HL-60 (cell line): ENCODE measurements at regions not wholly inside any gene's neighbourhood (a gene's known extent, or its start where the extent isn't known, plus 50 kb on each side); places are given as distances from the start of the nearest gene placed in this dataset.

Experiments used
- GABPA ChIP-seq: IDR thresholded peaks from 2 replicates; pipeline ENCODE4 v1.6.1; 2012; ENCODE audit warnings: low read depth
- POLR2AphosphoS5 ChIP-seq: IDR thresholded peaks from 2 replicates; pipeline ENCODE4 v1.6.1; 2012; ENCODE audit warnings: low read depth
- TF ChIP-seq, protein P1 (sequence below): IDR thresholded peaks from 2 replicates; pipeline ENCODE4 v1.6.1; 2012; ENCODE audit warnings: low read depth; ENCODE audit not compliant: insufficient replicate concordance
- TF ChIP-seq, protein P2 (sequence below): IDR thresholded peaks from one replicate; pipeline ENCODE4 v1.5.1; 2011; ENCODE audit warnings: low read length, control low read depth, inconsistent platforms; ENCODE audit not compliant: insufficient read depth

DNA sequence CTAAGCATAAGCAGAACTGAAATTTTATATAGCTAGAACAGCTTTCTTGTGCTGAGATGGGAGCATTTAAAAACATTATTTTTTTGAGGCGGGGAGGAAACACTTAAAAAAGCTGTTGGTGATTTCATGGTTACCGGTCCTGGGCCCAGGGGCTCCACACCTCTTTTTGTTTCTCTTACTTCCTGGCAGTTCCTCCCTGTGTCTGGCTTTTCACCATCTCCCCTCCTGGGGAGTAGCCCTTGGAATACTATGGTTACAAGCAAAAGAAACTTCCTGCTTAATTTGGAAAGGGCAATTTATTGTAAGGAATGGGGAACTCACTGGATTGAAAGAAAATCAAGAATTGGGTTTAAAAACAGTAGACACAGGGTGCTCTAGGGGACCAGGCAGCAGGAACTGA, 105.1 kb downstream of the SLC24A2 start:
- TF ChIP-seq, protein P1, sequence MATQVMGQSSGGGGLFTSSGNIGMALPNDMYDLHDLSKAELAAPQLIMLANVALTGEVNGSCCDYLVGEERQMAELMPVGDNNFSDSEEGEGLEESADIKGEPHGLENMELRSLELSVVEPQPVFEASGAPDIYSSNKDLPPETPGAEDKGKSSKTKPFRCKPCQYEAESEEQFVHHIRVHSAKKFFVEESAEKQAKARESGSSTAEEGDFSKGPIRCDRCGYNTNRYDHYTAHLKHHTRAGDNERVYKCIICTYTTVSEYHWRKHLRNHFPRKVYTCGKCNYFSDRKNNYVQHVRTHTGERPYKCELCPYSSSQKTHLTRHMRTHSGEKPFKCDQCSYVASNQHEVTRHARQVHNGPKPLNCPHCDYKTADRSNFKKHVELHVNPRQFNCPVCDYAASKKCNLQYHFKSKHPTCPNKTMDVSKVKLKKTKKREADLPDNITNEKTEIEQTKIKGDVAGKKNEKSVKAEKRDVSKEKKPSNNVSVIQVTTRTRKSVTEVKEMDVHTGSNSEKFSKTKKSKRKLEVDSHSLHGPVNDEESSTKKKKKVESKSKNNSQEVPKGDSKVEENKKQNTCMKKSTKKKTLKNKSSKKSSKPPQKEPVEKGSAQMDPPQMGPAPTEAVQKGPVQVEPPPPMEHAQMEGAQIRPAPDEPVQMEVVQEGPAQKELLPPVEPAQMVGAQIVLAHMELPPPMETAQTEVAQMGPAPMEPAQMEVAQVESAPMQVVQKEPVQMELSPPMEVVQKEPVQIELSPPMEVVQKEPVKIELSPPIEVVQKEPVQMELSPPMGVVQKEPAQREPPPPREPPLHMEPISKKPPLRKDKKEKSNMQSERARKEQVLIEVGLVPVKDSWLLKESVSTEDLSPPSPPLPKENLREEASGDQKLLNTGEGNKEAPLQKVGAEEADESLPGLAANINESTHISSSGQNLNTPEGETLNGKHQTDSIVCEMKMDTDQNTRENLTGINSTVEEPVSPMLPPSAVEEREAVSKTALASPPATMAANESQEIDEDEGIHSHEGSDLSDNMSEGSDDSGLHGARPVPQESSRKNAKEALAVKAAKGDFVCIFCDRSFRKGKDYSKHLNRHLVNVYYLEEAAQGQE = no peak
- TF ChIP-seq, protein P2, sequence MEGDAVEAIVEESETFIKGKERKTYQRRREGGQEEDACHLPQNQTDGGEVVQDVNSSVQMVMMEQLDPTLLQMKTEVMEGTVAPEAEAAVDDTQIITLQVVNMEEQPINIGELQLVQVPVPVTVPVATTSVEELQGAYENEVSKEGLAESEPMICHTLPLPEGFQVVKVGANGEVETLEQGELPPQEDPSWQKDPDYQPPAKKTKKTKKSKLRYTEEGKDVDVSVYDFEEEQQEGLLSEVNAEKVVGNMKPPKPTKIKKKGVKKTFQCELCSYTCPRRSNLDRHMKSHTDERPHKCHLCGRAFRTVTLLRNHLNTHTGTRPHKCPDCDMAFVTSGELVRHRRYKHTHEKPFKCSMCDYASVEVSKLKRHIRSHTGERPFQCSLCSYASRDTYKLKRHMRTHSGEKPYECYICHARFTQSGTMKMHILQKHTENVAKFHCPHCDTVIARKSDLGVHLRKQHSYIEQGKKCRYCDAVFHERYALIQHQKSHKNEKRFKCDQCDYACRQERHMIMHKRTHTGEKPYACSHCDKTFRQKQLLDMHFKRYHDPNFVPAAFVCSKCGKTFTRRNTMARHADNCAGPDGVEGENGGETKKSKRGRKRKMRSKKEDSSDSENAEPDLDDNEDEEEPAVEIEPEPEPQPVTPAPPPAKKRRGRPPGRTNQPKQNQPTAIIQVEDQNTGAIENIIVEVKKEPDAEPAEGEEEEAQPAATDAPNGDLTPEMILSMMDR = no peak
- TF ChIP-seq POLR2AphosphoS5 (no peak), GABPA (no peak)
